ENCODE measurements at regions not wholly inside any gene's neighbourhood (a gene's known extent, or its start where the extent isn't known, plus 50 kb on each side); places are given as distances from the start of the nearest gene placed in this dataset.

DNA sequence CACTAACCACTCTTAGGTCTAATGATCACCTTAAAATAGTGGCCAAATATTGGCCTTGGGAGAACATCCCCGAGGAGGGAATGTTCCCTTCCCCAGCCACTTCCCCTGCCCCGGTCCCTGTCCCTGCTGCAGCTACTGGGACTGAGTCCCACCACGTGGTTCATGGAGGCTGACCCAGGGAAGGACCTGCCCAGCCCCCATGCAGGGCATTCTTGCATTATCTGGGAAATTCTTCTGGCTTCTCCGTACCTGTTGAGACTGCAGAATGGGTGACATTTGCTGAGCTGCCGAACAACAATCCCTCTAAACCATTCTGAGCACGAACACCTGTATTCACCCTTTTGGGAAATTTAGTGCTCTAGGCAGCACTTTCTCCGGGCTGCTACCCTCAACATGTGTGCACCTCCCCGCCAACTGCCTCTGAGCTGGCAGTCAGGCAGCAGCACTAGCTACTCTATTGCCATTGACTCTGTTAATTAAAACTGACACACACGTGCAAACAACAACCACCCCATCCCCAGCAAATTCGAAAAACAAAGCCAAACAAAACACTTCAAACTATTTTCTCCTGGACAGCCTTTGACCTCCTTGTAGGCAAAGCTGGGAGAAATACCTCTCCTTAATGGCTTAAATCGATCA lies 567.4 kb upstream of the MKI67 start:
- DNase-seq, result no peak

DNA sequence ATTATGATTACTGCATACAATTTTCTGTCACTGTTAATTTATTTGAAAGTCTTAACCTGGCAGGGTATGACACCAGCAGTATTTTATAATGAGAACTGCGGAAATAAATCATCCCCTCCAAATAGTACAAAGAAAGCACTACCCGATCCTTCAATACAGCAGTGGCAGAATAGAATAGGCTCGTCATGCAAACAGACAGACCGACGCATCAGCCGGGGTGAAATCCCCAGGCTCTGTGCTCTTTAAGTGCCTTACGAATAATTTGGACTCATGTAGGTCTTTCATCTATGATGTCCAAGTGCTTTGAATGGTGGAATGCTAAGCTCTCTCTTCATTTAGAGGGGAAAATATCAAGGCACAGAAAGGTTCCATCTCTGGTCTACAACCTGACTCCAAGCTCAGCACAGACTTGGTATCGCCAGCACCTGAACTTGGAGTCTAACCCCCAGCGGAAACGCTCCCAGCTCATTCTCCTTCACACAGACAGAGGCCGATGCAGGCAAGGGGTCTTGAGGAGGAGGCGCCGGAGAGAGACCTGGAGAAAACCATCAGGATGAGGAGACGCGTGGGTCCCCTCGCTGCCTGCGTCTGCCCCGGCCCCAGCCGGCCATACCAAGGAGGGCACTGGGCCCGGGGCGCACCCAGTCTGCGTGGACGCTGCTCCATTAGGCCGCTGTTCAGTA lies 568.1 kb upstream of the MKI67 start:
- DNase-seq, result no peak

DNA sequence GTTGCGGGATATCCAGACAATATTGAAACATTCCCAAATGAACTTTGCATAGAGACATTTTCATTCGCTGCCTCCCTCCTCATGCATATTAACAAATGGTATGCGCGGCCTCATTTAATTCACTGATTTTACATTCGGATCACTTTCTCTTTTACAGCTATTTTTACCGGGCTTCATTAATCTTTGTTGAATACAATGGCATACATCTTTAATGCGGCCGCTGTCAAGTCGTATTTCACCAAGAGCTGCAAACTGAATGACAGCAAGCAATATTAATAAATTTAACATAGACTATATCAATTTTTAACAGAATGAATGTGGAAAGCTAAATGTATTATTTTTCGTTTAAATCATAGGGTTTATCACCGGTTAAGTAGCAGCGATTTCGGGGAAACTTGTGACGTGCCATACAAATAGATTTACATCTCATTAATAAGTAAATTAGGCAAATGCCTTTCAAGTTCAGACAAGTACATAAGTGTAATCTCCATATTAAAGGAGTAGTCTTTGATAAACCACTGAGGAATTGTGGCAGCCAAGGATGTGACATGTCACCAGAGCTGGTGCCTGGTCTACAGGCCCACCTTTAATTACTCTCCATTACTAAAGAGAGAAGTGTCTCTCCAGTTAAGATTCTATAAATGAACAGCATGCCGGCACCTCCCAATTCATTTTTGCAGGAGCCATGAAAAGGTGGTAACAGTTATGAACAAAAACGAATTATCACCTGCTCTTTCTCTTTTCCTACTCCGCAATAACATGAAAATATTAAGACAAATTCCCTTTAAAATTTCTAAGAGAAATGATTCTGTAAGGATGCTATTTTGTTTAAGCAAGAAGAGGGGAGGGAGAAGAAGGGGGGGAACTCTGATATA lies 568.9 kb upstream of the MKI67 start:
- no peak for DNase-seq

GRCh38 chr10:128695931-128696330 lies 569.7 kb upstream of the MKI67 start:
- DNase-seq, result no peak

- no peak for DNase-seq
Observed at GRCh38 chr10:128697437-128697836, 571.2 kb upstream of the MKI67 start.

GRCh38 chr10:128701381-128701780 lies 575.2 kb upstream of the MKI67 start:
- no peak for DNase-seq

- no peak for DNase-seq
Observed at GRCh38 chr10:128701837-128702236, 575.6 kb upstream of the MKI67 start.

- DNase-seq, result no peak
Observed at GRCh38 chr10:128704716-128705115, 578.5 kb upstream of the MKI67 start.

DNA sequence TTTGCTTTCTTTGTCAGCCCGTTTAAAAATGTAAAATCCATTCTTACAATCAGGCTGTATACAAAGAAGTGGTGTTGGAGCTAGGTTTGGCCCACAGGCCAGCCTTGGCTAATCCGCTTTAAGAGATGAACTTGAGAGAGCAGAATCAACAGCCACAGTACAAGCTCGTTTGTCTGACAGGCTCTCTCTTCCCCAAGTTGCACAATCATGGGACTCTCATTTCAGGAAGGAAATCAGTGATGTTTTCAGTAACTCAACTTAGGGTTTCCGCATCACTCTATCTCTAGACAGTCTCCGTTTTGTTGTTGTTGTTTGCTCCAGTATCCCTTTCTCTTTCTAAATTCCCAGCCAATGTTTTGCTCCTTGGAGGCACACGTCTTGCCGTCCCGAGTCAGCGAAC lies 582.0 kb upstream of the MKI67 start:
- no peak for DNase-seq

DNA sequence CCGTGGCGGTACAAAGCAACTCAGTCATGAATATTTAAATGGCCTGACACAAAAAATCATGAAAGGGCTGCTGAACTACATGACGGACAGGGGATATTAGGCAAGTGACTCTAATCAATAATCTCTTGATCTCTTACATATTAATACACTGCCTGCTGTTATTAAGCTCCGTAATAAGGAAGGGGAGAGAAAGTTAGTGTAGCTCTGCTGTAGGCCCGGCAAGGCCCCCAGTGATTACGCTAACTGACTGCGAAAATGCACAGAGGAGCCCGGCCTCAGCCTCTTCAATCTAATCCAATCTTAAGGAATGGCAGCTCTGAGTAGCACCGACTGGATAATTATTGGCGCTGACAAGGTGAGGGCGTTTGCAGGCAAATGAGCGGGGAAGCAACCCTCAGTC lies 583.5 kb upstream of the MKI67 start:
- no peak for DNase-seq

DNA sequence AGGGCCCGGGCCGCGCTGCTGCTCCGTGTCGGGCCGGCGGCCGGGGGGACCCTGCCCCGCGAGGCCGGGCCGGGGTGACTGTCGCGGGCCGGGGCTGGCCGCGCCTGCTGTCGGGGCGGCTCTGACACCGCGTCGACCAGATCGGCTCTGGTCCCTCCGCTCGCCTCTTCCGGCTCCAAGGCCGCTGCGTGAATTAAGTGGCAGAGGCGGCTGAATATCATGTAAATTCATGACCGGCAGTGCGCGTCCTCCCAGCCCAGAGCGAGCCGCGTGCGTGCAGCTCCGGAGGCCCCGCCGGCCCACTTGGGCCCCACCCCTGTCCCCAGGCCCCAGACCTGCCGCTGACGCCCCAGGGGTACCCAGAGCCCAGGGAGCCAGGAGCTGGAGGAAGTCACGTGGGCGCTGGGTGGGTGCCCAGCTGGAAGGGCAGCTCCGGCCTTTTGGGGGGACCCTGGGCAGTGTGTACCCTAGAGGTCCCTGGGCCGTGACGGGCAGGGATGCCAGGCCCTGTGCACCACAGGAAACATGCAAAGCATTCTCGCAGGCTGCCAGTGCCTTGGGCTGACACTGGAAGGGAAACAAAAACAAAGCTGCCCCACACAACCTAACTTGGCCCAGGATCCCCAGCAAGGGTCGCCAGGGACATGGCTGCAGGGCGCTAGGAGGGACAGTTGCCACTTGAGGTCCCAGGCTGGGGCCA lies 584.0 kb upstream of the MKI67 start:
- DNase-seq, result no peak

GRCh38 chr10:128710798-128711183 lies 584.6 kb upstream of the MKI67 start:
- no peak for DNase-seq

- no peak for DNase-seq
Observed at GRCh38 chr10:128711806-128712205, 585.6 kb upstream of the MKI67 start.

- no peak for DNase-seq
Observed at GRCh38 chr10:128712661-128713400, 586.6 kb upstream of the MKI67 start.

DNA sequence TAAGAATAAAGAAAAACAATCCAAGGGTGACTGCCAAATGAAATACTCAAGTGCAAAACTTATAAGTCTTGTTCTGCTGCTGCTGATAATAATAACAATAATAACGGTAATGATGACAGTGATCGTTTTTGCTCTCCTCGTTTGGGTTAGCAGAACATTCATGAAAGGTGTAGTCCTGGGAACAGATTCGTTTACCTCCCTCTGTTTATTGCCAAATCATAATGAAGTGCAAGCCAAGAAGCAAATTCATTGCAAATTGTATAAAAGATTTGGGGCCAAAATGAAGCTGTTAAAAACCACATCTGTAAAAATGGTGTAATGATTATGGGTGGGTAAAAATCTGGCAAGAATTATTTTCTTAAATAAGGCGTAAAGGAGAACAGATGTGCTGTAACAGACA lies 587.2 kb upstream of the MKI67 start:
- no peak for DNase-seq

- DNase-seq, result no peak
Observed at GRCh38 chr10:128713874-128714570, 587.8 kb upstream of the MKI67 start.

DNA sequence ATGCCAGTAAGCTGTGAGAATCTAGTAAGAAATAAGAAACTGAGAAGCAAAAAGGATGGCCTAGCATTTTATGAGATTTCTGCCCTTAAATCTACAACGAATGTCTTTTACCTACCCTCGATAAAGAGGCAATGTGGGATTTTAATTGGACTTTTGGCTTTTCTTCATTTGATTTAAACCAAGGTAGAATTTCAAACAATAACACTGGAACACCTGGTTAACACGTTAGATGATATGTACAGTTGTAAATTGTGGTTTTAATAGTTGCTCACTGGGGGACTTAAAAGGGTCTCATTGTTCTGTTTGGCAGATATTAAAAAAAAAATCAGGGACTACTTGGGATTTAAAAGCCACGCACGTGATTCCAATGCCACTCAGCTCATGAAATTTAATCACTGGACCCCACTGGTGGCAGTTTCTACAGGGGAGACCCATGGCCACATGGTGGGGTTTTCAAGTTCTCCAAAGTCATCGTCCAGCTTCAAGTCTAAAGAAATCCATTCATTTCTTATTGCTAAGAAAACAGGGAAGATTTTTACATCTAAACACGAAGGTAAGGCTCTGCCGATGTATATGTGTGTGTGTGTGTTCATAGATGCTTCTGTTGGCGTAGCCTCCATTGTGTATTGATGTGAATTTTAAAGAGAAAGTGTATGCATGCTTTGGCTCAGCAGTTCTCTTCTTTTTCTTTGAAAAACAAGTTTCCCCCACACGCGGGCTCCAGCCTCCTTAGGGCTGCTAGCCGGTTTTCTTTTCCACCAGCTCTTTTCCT lies 588.6 kb upstream of the MKI67 start:
- DNase-seq, result no peak

DNA sequence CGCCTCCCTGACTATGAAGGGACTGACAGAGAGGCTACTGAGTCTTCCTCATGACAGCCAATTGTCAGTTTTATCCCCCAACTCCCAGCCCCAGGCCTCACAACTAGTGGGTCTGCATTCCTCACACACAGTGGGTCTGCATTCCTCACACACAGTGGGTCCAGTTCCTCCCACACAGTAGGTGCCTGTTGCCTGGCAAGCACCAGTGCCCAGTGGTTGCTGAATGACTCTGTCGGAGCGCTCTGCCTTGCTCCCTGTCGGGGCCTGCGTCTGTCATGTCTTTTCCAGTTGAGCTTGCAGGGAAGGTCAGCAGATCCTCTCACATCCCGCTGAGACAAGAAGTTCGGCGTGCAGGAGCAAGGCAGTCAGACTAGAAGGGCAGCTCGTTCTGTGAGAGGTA lies 590.0 kb upstream of the MKI67 start:
- DNase-seq, result no peak

DNA sequence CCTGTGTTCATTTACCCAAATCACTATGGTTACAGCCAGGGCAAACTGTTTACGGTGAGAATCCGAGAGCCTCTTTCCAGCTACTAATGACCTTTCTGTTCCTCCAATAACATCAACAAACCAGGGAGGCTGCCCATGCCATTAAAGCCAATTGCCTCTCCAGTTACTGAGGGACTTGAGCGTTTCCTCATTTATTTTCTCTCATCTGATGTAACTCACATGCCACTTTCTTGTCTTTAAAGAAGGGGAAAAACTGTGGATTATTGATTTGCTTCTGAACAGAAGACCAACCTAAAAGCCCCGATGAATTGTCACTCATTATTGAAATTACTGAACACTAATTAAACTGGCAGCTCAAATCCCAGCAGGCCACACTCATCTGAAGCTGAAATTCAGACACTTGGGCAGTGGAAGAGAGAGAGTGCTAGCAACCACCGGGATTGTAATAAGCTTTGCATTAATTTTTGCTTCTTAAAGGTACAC lies 595.8 kb upstream of the MKI67 start:
- DNase-seq, result no peak

DNA sequence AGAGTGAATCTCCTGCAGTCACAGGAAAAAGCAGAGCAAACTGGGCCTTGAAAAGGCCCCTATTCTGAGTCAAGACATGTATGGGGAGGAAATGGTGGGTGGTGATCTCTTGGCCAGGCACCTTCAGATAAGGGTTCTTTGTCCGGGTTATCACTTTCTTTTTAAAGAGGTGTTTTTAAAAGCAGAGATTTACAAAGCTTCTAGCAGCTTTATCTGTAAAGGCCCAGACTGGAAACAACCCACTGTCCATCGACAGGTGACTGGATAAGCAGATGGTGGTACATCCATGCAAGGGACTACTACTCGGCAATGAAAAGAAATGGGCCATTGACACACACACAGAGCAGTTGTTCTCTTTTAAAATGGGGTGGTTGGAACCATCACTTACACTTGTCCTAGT lies 596.7 kb upstream of the MKI67 start:
- no peak for DNase-seq

- DNase-seq, result no peak
Observed at GRCh38 chr10:128723631-128724205, 597.5 kb upstream of the MKI67 start.

Measured in EL (cell line).